ENCODE measurements at regions not wholly inside any gene's neighbourhood (a gene's known extent, or its start where the extent isn't known, plus 50 kb on each side); places are given as distances from the start of the nearest gene placed in this dataset.

DNA sequence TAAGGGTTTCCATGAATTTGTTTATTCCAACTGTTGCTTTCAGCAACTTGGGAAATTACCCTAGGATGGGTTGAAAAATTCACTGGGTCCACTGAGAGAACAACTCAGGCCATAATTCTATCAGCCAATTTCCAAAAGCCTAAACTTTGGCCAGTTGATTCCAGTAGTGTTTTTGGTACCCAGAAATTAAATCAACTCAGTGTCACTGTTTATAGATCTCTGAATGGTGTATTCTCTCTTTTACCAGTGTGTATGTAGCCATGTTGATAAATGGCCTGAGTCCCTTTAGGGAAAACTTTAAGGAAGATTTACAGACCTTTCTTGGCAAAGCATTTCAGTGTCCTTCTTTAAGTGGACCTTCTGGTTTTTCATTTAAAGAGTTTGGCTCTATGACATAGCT lies 636.4 kb downstream of the OTOL1 start:
- Histone ChIP-seq H4K20me1 (ENCODE audit: insufficient read depth) (no peaks in the 10 kb centered on the region), H3K27ac (ENCODE audit: low read depth in 2 of 2, low read length in 1 of 2) (no peak overlapping the region), H3K9ac (no peak overlapping the region), H3K9me2 (no peaks in the 10 kb centered on the region), H3K4me3 (ENCODE audit: low read depth in 2 of 2, low read length in 1 of 2) (no peak overlapping the region), H3K9me3 (no peaks in the 10 kb centered on the region), H3K4me2 (no peak overlapping the region), H3K36me3 (replicated peaks in 1 of 2; ENCODE audit: control insufficient read depth in 1 of 2, insufficient read depth in 2 of 2, low read length in 1 of 2) (no peaks in the 10 kb centered on the region), H3F3A (replicated peaks; ENCODE audit: insufficient read depth) (no peaks in the 10 kb centered on the region), H3K79me2 (ENCODE audit: insufficient read depth) (no peaks in the 10 kb centered on the region), H3K4me1 (ENCODE audit: control insufficient read depth in 1 of 2, insufficient read depth in 2 of 2, low read depth in 1 of 2, low read length in 1 of 2) (no peaks in the 10 kb centered on the region), H3K27me3 (ENCODE audit: insufficient read depth) (no peaks in the 10 kb centered on the region), H2AFZ (ENCODE audit: low read depth) (no peak overlapping the region)
- ChIA-PET CTCF (no interaction called here), POLR2A (no interaction called here)
- TF ChIP-seq NRF1 (IDR thresholded peaks at IDR 0.05; ENCODE audit: low read depth, low read length), result no peak
- TF ChIP-seq, protein P1, sequence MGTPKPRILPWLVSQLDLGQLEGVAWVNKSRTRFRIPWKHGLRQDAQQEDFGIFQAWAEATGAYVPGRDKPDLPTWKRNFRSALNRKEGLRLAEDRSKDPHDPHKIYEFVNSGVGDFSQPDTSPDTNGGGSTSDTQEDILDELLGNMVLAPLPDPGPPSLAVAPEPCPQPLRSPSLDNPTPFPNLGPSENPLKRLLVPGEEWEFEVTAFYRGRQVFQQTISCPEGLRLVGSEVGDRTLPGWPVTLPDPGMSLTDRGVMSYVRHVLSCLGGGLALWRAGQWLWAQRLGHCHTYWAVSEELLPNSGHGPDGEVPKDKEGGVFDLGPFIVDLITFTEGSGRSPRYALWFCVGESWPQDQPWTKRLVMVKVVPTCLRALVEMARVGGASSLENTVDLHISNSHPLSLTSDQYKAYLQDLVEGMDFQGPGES (IDR thresholded peaks at IDR 0.05; ENCODE audit: low read depth, low read length), result no peak
- no peak for TF ChIP-seq RFX5 (IDR thresholded peaks at IDR 0.05; ENCODE audit: low read length)
- TF ChIP-seq, protein P2, sequence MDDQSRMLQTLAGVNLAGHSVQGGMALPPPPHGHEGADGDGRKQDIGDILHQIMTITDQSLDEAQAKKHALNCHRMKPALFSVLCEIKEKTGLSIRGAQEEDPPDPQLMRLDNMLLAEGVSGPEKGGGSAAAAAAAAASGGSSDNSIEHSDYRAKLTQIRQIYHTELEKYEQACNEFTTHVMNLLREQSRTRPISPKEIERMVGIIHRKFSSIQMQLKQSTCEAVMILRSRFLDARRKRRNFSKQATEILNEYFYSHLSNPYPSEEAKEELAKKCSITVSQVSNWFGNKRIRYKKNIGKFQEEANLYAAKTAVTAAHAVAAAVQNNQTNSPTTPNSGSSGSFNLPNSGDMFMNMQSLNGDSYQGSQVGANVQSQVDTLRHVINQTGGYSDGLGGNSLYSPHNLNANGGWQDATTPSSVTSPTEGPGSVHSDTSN (IDR thresholded peaks at IDR 0.05), result no peak
- TF ChIP-seq, protein P3, sequence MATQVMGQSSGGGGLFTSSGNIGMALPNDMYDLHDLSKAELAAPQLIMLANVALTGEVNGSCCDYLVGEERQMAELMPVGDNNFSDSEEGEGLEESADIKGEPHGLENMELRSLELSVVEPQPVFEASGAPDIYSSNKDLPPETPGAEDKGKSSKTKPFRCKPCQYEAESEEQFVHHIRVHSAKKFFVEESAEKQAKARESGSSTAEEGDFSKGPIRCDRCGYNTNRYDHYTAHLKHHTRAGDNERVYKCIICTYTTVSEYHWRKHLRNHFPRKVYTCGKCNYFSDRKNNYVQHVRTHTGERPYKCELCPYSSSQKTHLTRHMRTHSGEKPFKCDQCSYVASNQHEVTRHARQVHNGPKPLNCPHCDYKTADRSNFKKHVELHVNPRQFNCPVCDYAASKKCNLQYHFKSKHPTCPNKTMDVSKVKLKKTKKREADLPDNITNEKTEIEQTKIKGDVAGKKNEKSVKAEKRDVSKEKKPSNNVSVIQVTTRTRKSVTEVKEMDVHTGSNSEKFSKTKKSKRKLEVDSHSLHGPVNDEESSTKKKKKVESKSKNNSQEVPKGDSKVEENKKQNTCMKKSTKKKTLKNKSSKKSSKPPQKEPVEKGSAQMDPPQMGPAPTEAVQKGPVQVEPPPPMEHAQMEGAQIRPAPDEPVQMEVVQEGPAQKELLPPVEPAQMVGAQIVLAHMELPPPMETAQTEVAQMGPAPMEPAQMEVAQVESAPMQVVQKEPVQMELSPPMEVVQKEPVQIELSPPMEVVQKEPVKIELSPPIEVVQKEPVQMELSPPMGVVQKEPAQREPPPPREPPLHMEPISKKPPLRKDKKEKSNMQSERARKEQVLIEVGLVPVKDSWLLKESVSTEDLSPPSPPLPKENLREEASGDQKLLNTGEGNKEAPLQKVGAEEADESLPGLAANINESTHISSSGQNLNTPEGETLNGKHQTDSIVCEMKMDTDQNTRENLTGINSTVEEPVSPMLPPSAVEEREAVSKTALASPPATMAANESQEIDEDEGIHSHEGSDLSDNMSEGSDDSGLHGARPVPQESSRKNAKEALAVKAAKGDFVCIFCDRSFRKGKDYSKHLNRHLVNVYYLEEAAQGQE (IDR thresholded peaks at IDR 0.05; ENCODE audit: low read depth, low read length), result no peak
- no peak for TF ChIP-seq TCF12 (IDR thresholded peaks at IDR 0.05)
- TF ChIP-seq SIN3A (IDR thresholded peaks at IDR 0.05; ENCODE audit: borderline replicate concordance, low read depth, low read length), result no peak
- TF ChIP-seq, protein P4, sequence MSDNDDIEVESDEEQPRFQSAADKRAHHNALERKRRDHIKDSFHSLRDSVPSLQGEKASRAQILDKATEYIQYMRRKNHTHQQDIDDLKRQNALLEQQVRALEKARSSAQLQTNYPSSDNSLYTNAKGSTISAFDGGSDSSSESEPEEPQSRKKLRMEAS (IDR thresholded peaks at IDR 0.05; ENCODE audit: low read depth), result no peak
- TF ChIP-seq MEF2A (IDR thresholded peaks at IDR 0.05; ENCODE audit: borderline replicate concordance, low read depth), result no peak
- TF ChIP-seq YY1 (IDR thresholded peaks at IDR 0.05; ENCODE audit: low read depth), result no peak
- TF ChIP-seq FOSL2 (IDR thresholded peaks at IDR 0.05; ENCODE audit: borderline replicate concordance, low read depth), result no peak
- TF ChIP-seq, protein P5, sequence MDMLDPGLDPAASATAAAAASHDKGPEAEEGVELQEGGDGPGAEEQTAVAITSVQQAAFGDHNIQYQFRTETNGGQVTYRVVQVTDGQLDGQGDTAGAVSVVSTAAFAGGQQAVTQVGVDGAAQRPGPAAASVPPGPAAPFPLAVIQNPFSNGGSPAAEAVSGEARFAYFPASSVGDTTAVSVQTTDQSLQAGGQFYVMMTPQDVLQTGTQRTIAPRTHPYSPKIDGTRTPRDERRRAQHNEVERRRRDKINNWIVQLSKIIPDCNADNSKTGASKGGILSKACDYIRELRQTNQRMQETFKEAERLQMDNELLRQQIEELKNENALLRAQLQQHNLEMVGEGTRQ (IDR thresholded peaks at IDR 0.05; ENCODE audit: borderline replicate concordance, low read depth, low read length), result no peak
- no peak for TF ChIP-seq JUND (IDR thresholded peaks at IDR 0.05)
- no peak for TF ChIP-seq FOXM1 (IDR thresholded peaks at IDR 0.05; ENCODE audit: low read depth)
- TF ChIP-seq, protein P6, sequence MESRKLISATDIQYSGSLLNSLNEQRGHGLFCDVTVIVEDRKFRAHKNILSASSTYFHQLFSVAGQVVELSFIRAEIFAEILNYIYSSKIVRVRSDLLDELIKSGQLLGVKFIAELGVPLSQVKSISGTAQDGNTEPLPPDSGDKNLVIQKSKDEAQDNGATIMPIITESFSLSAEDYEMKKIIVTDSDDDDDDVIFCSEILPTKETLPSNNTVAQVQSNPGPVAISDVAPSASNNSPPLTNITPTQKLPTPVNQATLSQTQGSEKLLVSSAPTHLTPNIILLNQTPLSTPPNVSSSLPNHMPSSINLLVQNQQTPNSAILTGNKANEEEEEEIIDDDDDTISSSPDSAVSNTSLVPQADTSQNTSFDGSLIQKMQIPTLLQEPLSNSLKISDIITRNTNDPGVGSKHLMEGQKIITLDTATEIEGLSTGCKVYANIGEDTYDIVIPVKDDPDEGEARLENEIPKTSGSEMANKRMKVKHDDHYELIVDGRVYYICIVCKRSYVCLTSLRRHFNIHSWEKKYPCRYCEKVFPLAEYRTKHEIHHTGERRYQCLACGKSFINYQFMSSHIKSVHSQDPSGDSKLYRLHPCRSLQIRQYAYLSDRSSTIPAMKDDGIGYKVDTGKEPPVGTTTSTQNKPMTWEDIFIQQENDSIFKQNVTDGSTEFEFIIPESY (IDR thresholded peaks at IDR 0.05; ENCODE audit: borderline replicate concordance, low read depth), result no peak
- no peak for TF ChIP-seq POLR2AphosphoS5 (IDR thresholded peaks at IDR 0.05; ENCODE audit: low read depth, low read length)
- TF ChIP-seq NFIC (IDR thresholded peaks at IDR 0.05; ENCODE audit: borderline replicate concordance), result no peak
- TF ChIP-seq RAD21 (IDR thresholded peaks at IDR 0.05; ENCODE audit: low read length), result no peak
- no peak for DNase-seq
